HS-5 (cell line): ENCODE measurements at regions not wholly inside any gene's neighbourhood (a gene's known extent, or its start where the extent isn't known, plus 50 kb on each side); places are given as distances from the start of the nearest gene placed in this dataset.

Source experiments
- DNase-seq: peaks from one replicate; pipeline ENCODE4 v3.0.0-alpha.2; 2012; ENCODE audit warnings: low read depth

GRCh38 chr7:25994433-25994994 is 157.5 kb upstream of the NFE2L3 start:
- DNase-seq: no peak

DNA sequence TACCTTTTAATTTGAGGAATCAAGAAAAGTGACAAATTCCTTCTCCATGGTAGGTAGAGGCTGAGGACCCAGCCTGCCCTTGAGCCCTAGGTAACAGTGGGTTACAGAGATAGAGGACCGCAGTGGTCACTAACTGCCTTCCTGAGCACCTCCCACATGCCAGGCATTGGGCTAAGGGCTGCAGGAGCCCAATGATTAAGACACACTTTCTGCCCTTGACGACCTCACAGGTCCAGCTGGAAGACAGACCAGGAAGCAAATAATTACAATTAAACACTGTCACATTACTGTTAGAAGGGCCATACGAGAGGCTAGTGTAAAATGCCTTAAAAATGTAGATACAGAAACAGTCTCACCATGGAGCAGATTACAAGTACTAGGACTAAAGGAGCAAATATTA is 156.8 kb upstream of the NFE2L3 start:
- DNase-seq: no peak

GRCh38 chr7:25996006-25996408 is 156.0 kb upstream of the NFE2L3 start:
- no peak for DNase-seq

DNA sequence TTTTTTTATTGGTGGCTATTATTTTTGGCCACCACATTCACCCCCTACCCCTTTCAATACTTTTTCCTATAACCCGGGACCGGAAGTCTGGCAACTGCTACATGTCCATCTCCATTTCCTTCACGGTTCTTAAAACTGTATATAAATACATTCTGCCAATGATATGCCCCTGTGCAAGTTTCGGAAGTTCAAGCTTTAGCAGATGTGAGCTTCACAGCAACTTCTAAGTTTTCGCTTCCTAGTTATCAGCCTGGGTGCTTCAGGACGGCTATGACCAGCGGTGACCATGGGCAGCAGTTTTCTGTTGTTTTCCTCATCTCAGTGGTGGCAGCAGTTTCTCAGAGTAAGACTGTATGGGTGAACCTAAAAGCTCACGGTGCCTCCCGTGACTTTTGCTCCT is 153.5 kb upstream of the NFE2L3 start:
- no peak for DNase-seq

GRCh38 chr7:26000841-26001240 is 151.2 kb upstream of the NFE2L3 start:
- DNase-seq: no peak

- DNase-seq: no peak
Measured at GRCh38 chr7:26001662-26002244, 150.2 kb upstream of the NFE2L3 start.

GRCh38 chr7:26005683-26006410 is 146.2 kb upstream of the NFE2L3 start:
- no peak for DNase-seq

GRCh38 chr7:26006426-26006825 is 145.6 kb upstream of the NFE2L3 start:
- no peak for DNase-seq

DNA sequence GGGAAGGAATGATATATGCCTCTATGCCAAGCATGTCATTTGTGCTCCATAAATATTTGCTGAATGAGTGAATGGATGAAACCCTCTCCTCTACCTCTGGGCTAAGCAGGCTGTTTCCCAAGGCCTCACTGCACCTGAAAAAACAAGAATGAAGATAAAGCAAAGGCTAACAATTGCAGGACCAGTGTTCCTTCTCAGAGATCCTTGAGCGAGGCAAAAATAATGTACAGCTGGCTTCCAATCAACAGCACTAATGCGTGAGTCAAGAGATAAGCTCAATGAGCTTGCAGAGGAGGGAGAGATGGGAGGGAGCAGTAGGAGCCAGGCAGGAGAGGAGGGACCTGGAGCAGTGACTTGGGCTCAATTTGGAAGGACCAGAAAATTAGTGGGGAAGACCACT is 144.5 kb upstream of the NFE2L3 start:
- no peak for DNase-seq

- no peak for DNase-seq
Measured at GRCh38 chr7:26008428-26008827, 143.6 kb upstream of the NFE2L3 start.

GRCh38 chr7:26011039-26011696 is 140.8 kb upstream of the NFE2L3 start:
- DNase-seq: no peak

- DNase-seq: no peak
Measured at GRCh38 chr7:26013551-26014083, 138.4 kb upstream of the NFE2L3 start.

GRCh38 chr7:26022982-26023381 is 129.0 kb upstream of the NFE2L3 start:
- DNase-seq: no peak

DNA sequence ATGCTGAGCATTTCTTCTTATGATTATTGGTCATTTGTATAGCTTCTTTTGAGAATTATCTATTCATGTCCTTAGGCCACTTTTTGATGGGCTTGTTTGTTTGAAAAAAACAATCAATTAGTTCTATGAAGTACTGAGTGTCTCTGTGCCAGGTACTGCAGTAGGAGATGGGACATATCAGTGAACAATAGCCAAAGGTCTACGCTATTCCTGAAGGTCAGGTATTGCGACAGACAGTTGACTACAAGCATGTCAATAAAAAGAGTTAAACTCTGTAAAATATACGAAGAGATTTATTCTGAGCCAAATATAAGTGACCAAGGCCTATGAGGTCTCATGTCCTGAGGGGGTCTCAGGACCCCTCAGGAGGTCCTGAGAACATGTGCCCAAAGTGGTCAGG is 122.1 kb upstream of the NFE2L3 start:
- no peak for DNase-seq

DNA sequence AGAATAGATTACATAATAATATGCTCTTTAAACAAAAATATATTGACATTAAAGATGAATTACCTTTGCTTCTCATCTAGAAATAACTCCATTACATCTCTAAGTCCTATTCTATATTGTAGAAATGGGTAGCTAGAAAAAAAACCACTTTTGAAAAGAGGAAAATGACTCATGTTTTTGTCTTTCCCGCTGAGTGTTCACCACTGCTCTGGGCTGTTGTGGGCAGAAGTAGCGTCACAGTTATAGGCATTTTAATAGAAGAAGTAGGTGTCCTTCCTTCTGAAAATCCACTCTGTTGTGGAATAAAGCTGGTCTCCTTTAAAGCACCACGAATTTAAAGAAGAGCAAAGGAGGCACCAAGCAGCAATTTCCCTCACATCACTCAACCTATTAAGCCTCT is 117.6 kb upstream of the NFE2L3 start:
- no peak for DNase-seq

DNA sequence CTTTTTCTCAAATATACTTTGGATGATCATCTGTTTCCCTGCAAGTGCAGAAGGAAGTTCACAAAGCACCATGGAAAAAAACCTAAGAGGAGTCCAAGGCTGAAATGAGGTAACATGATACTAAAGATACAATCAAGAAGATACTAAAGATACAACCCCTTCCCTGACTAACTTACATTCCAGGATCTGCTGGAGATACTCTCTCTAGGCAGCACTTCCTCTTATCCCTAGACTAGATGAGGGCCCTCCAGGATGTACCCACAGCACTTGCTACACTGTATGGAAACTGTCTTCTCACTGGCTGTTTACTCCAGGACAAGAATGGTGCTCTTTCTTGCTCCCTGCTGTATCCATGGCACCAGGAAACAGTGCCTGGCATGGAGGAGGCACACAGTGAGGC is 116.4 kb upstream of the NFE2L3 start:
- DNase-seq: no peak

GRCh38 chr7:26036092-26036491 is 115.9 kb upstream of the NFE2L3 start:
- DNase-seq: no peak

- no peak for DNase-seq
Measured at GRCh38 chr7:26038201-26038990, 113.6 kb upstream of the NFE2L3 start.

GRCh38 chr7:26040085-26040484 is 111.9 kb upstream of the NFE2L3 start:
- no peak for DNase-seq

DNA sequence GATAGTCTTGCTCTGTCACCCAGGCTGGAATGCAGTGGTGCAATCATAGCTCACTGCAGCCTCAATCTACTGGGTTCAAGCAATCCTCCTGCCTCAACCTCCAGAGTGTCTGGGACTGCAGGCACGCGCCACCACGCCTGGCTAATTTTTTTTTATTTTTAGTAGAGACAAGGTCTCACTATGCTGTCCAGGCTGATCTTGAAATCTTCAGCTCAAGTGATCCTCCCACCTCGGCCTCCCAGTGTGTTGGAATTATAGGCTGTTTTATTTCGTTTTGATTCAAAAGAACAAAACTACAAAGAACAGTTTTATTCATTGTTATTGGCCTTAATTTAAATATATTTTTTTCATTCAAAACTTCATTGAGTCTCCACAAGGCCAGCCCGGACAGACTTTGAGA is 109.8 kb upstream of the NFE2L3 start:
- DNase-seq: no peak

DNA sequence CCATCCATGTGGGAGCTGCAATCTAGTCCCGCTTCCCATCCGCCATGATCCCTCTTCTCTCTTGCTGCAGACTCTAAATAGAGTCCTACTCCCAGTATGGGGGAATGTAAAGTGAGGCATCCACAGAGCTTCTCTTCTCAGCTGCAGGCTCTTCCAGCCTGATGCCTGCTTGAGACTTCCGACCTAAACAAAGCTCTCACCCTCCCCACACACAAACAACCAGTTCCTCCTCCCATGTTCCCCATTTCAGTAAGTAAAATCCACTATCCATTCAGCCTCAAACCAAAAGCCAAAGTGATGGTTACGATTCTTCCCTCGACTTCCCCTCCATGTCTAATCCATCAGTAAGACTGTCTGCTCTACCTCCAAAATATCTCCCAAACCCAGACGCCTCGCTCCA is 108.2 kb upstream of the NFE2L3 start:
- no peak for DNase-seq

GRCh38 chr7:26044320-26044719 is 107.7 kb upstream of the NFE2L3 start:
- DNase-seq: no peak
